ENCODE measurements at regions not wholly inside any gene's neighbourhood (a gene's known extent, or its start where the extent isn't known, plus 50 kb on each side); places are given as distances from the start of the nearest gene placed in this dataset.

- TF ChIP-seq RAD21 (conservative IDR thresholded peaks at IDR 0.05) (no peak), CTCF (IDR thresholded peaks at IDR 0.05; ENCODE audit: poor library complexity, severe bottlenecking) (no peak), EP300 (conservative IDR thresholded peaks at IDR 0.05; ENCODE audit: poor library complexity, severe bottlenecking) (no peak), REST (IDR thresholded peaks at IDR 0.05; ENCODE audit: borderline replicate concordance) (no peak)
Measured at GRCh38 chr11:19403196-19403895, 162.6 kb upstream of the E2F8 start.

Data from neural cell (in vitro differentiated cells).